Left renal cortex interstitium (tissue), 4 donors: ENCODE measurements at regions not wholly inside any gene's neighbourhood (a gene's known extent, or its start where the extent isn't known, plus 50 kb on each side); places are given as distances from the start of the nearest gene placed in this dataset.
A peak's percentile ranks its signal among the peaks of the same experiment; 100 is the strongest.
"Not testable (repeated sequence)": the region's sequence is repeated elsewhere in the genome, so short reads cannot be mapped to it uniquely, and the experiment has no call there.

Experiments used
- DNase-seq, 4 donors: peaks; one replicate each; pipeline ENCODE4 v3.0.0-alpha.2; 2013; ENCODE audit warnings: low read depth in 4 of 4, low spot score in 2 of 4, missing footprints in 1 of 4

GRCh38 chr4:49153011-49153410 lies 166.9 kb downstream of the CWH43 start:
- DNase-seq: not testable (repeated sequence)

DNA sequence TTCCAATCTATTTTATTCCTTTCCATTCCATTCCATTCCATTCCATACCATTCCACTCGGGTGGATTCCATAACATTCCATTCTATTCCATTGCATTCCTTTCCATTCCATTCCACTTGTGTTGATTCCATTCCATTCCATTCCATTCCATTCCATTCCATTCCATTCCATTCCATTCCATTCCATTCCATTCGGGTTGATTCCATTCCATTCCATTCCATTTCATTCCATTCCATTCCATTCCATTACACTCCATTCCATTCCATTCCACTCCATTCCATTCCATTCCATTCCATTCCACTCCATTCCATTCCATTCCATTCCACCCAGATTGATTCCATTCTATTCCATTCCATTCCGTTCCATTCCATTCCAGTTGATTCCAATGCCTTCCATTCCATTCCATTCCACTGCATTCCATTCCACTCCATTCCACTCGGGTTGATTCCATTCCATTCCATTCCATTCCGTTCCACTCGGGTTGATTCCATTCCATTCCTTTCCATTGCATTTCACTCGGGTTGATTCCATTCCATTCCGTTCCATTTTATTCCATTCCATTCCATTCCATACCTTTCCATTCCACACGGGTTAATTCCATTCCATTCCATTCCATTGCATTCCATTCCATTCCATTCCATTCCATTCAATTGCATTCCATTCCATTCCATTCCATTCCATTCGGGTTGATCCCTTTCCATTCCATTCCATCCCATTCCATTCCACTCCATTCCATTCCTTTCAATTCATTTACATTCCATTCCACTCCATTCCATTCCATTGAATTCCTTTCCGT lies 168.4 kb downstream of the CWH43 start:
- peak in 3 of 4 donors; percentile 15 to 83 (median 47) for DNase-seq

- DNase-seq: not testable (repeated sequence)
Measured at GRCh38 chr4:49155270-49155669, 169.2 kb downstream of the CWH43 start.

DNA sequence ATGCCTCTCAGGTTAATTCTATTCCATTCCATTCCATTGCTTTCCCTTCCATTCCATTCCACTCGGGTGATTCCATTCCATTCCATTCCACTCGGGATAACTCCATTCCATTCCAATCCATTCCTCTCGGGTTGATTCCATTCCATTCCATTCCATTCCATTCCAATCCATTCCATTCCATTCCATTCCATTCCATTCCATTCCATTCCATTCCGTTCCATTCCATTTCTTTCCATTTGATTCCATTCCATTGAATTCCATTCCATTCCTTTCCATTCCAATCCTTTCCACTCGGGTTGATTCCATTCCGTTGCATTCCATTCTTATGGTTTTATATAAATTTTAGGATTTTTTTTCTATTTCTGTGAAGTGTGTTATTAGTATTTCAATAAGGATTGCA lies 170.2 kb downstream of the CWH43 start:
- not testable (repeated sequence) for DNase-seq

- not testable (repeated sequence) for DNase-seq
Measured at GRCh38 chr4:49157630-49158029, 171.6 kb downstream of the CWH43 start.

DNA sequence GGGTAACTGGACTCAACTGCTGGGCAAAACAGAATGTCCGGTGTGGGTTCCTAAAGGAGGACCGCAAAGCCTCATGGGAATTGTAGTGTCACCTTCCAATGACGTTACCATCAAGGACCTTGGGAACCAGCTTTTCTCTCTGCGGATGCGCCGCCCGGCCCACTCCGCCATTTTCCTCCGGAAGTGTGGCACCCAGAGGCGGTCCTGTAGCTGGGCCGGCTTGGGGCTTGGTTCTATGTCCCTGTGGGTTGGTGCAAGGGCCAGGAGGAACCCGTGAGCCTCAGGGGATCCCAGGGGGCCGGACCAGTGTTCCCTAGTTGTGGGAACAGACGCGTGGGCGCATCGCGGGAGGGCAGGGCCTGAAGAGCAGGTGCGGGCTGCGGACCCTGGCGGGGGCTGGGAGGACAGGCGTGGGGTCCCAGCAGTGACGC lies 175.1 kb downstream of the CWH43 start:
- DNase-seq: not testable (repeated sequence)

- DNase-seq: not testable (repeated sequence)
Measured at GRCh38 chr4:49164916-49165315, 178.8 kb downstream of the CWH43 start.

DNA sequence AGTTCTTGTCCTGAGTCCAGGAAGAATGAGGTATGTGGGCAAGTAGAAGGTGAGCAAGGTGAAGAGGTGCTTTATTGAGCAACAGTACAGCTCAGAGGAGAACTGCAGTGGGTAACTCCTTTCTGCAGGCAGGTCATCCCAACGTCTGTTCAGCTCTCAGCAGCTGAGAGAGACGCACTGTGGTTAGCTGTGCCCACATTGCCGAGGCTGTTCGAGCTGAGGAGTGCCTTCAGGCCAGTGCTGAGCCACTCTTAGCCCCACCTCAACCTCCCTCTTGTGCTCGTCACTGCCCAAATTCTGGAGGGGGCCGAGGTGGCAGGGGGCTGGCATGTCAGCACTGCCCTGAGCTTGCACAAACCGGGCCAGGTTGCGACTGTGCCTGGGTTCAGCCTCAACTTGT lies 191.8 kb downstream of the CWH43 start:
- not testable (repeated sequence) for DNase-seq

GRCh38 chr4:49181088-49181487 lies 195.0 kb downstream of the CWH43 start:
- not testable (repeated sequence) for DNase-seq

GRCh38 chr4:49211396-49212194 lies 225.5 kb downstream of the CWH43 start:
- not testable (repeated sequence) for DNase-seq

DNA sequence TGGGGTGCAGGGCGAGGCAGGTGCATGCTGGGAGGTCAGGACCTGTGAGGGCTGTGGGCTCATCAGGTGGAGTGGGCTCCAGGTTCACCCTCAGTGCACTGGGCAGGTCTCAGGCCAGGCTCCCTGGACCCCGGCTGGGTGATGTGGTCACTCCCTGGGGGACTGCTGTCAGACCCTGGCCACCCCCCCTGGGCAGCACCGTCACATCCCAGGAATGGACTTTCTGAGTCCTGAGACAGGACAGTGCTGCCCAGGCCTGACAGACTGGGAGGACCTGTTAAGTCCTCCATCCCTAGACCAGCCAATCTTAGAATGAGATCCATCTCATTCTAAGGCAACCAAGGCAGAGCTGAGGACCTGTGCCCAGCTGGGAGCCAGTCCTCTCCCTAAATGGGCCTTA lies 227.2 kb downstream of the CWH43 start:
- DNase-seq: not testable (repeated sequence)

DNA sequence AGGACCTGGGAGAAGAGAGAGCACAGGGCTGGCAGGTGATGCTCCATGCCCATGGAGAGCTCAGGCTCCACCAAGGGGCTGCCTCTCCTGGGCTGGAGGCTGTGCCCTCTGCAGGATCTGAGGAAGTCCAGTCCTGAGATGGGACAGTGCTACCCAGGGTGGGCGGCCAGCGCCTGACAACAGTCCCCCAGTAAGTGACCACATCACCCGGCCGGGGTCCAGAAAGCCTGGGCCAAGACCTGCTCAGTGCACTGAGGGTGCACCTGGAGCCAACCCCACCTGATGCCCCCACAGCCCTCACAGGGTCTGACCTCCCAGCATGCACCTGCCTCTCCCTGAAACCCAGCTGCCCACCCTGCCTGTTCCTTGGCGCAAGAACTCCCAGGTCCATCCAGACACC lies 227.7 kb downstream of the CWH43 start:
- not testable (repeated sequence) for DNase-seq

DNA sequence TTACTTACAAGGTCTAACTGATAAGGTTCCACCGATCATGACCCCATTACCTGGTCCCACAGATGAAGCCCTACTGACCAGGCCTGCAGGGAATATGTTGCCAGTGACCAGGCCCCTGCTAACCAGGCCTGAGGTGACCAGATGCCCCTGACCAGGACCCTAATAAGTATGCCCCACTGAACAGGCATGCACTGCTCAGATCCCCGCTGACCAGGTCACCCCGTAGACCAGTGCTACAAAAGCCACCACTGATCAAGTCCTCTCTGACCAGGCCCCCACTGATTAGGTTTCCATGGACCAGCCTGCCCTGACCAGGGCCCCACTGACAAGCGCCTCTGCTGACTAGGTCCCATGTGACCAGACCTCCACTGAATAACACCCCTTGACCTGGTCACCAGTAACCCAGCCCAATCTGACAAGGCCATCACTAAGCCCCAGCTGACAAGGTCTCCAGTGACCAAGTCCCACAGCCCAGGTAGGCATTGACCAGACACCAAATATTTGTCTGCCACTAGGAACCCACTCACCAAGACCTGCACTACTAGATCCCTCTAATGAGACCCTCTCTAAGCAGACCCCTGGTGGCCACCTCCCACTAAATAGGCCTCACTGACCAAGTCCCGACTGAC lies 228.5 kb downstream of the CWH43 start:
- not testable (repeated sequence) for DNase-seq

DNA sequence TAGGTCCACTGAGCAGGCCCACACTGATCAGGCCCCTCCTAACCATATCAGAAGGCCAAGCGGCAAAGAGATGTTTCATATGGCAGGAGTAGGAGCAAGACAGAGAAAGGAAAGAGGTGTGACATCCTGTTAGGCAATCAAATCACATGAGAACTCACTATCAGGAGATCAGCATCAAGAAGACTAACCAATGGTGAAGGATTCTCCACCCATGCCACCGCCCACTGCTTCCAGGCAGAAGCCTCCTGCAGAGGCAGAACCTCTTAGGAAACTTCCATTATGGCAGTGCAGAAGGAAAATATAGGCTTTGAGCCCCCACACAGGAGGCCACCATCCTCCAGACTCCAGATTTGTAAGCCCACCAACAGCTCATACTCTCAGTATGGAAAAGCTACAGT lies 229.0 kb downstream of the CWH43 start:
- not testable (repeated sequence) for DNase-seq

- not testable (repeated sequence) for DNase-seq
Measured at GRCh38 chr4:49216606-49217005, 230.5 kb downstream of the CWH43 start.

DNA sequence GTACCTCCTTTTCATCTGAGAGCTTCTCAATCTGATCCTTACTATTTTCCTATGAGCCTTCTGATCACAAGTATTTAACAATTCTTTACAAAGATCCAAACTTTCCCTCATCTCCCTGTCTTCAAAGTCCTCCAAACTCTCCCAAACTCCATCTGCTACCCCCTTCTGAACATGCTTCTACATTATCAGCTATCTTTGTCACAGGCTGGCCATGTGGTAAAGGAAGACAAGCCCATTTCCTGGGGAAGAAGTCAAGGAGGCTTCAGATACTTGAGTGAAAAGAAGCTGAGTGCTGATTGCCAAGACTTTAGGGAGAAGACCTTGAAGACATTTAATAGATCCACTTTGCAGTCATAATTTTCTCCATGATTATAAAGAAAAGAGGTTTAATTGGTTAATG lies 231.4 kb downstream of the CWH43 start:
- no peak for DNase-seq

DNA sequence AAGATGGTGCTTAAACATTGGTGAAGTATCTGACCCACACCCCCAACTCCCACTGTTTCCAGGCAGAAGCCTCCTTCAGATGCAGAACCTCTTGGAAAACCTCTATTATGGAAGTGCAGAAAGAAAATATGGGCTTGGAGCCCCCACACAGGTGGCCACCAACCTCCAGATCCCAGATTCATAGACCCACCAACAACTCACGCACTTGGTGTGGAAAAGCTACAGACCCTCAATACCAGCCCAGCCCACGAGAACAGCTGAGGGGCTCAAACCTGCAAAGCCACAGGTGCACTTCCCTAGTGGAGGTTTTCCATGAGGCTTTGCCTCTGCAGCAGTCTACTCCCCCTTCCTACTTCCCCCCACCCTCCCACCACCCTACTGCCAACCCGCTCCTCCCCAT lies 232.0 kb downstream of the CWH43 start:
- DNase-seq: not testable (repeated sequence)

DNA sequence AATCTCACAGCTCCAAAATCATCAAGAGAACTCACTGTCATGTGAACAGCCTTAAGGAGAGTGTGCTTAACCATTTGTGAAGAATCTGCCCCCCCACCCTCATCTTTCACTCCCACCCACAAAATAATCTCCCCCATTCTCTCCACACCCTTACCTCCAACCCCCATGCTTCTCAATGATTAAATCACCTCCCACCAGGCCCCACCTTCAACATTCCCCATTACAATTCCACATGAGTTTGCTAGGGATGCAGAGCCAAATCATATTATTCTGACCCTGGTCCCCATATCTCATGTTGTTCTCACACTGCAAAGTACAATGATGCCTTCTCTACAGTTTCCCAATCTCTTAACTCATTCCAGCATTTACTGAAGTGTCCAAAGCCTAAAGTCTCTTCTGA lies 232.9 kb downstream of the CWH43 start:
- DNase-seq: not testable (repeated sequence)

DNA sequence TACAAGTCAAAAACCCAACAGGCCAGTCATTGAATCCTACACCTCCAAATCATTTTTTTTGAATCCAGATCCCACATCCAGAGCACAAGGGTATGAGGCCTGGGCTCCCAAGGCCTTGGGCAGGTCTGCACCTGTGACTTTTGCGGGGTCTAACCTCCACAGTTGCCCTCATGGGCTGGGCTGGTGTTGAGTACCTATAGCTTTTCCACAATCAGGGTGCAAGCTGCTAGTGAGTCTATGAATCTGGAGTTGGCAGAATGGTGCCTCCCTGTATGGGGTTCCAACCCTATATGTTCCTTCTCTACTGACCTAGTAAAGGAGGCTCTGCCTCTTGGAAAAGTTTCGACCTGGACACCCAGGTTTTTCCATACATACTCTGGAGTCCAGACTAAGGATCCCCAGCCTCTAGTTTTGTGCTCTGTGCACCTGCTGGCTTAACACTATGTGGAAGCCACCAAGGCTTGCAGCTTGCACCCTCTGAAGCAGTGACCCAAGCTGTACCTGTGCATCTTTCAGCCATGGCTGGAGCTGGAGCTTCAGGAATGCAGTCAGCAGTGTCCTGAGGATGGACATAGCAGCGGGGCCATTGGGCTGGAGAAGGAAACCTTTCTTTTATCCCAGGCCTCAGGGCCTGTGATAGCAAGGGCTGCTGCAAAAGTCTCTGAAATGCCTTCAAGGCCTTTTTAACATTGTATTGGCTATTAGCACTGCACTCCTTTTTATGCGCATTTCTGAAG lies 233.6 kb downstream of the CWH43 start:
- not testable (repeated sequence) for DNase-seq

GRCh38 chr4:49221209-49221608 lies 235.1 kb downstream of the CWH43 start:
- DNase-seq: no peak
